OCI-LY7 (cell line): ENCODE measurements at regions not wholly inside any gene's neighbourhood (a gene's known extent, or its start where the extent isn't known, plus 50 kb on each side); places are given as distances from the start of the nearest gene placed in this dataset.

Source experiments
- BruUV-seq: library from RNA; stranded (reverse); fragments of 400-500 nt; replicated peaks from 2 replicates; lab custom pipeline; 2021; lab: Mats Ljungman, UMichigan
- CTCF ChIA-PET: fragments of 300-600 bp; sonication (Branson Sonifier 250); formaldehyde crosslinking; loops from one replicate; lab custom pipeline; 2022; ENCODE audit warnings: antibody characterized with exemption; ENCODE audit not compliant: unreplicated experiment; lab: Charles Lee
- POLR2A ChIA-PET: fragments of 300-600 bp; sonication (Branson Sonifier 250); formaldehyde crosslinking; loops from one replicate; lab custom pipeline; 2022; ENCODE audit warnings: antibody characterized with exemption; lab: Charles Lee
- DNase-seq: peaks from one replicate; pipeline ENCODE4 v3.0.0-alpha.2; 2015; ENCODE audit warnings: low spot score
- H2AFZ ChIP-seq: fragments of 200-600 bp; sonication (generic), shearing (Covaris generic); 2 replicates; pipeline ENCODE4 v1.6.1; 2014; ENCODE audit warnings: mild to moderate bottlenecking, antibody characterized with exemption, low read length, moderate library complexity
- H3K27ac ChIP-seq: fragments of 200-600 bp; sonication (generic); 2 replicates; pipeline ENCODE4 v1.5.1; 2014; ENCODE audit warnings: mixed run types, low read depth, mild to moderate bottlenecking, moderate library complexity, low read length, inconsistent platforms; ENCODE audit not compliant: poor library complexity, severe bottlenecking
- H3K36me3 ChIP-seq: fragments of 200-600 bp; sonication (generic); 2 replicates; pipeline ENCODE4 v1.6.1; 2014; ENCODE audit warnings: mild to moderate bottlenecking, antibody characterized with exemption, low read length, moderate library complexity, mixed read lengths; ENCODE audit not compliant: insufficient read depth
- H3K4me1 ChIP-seq: fragments of 200-600 bp; sonication (generic); 2 replicates; pipeline ENCODE4 v1.5.1; 2014; ENCODE audit warnings: mild to moderate bottlenecking, low read length; ENCODE audit not compliant: insufficient read depth, poor library complexity, severe bottlenecking
- H3K4me2 ChIP-seq: fragments of 200-600 bp; sonication (generic); 2 replicates; pipeline ENCODE4 v1.6.1; 2014; ENCODE audit warnings: mild to moderate bottlenecking, low read length
- H3K4me3 ChIP-seq: fragments of 200-600 bp; sonication (generic); 2 replicates; pipeline ENCODE4 v1.5.1; 2014; ENCODE audit warnings: mild to moderate bottlenecking, low read depth, low read length; ENCODE audit not compliant: poor library complexity, severe bottlenecking
- H3K79me2 ChIP-seq: fragments of 200-600 bp; sonication (generic); 2 replicates; pipeline ENCODE4 v1.6.1; 2016; ENCODE audit warnings: low read depth, mild to moderate bottlenecking, low read length, moderate library complexity, mixed read lengths; ENCODE audit not compliant: insufficient read depth
- H3K9me2 ChIP-seq: fragments of 200-600 bp; sonication (generic); 2 replicates; pipeline ENCODE4 v1.6.1; 2016; ENCODE audit warnings: mild to moderate bottlenecking, low read length, mixed read lengths; ENCODE audit not compliant: insufficient read depth
- H3K9me3 ChIP-seq: fragments of 200-600 bp; sonication (generic); 2 replicates; pipeline ENCODE4 v1.6.1; 2014; ENCODE audit warnings: mild to moderate bottlenecking, mixed run types, low read length, mixed read lengths
- H4K20me1 ChIP-seq: fragments of 200-600 bp; sonication (generic); 2 replicates; pipeline ENCODE4 v1.6.1; 2014; ENCODE audit warnings: mild to moderate bottlenecking, antibody characterized with exemption, low read length, moderate library complexity, mixed read lengths; ENCODE audit not compliant: insufficient read depth
- CTCF ChIP-seq: fragments of 200-600 bp; sonication (generic); conservative IDR thresholded peaks from 2 replicates; pipeline ENCODE4 v1.5.1; 2014; ENCODE audit warnings: mild to moderate bottlenecking, antibody characterized with exemption, low read length, moderate library complexity, mixed read lengths
- EZH2phosphoT487 ChIP-seq: fragments of 200-600 bp; sonication (generic); IDR thresholded peaks from 2 replicates; pipeline ENCODE4 v1.6.1; 2018; ENCODE audit warnings: low read depth, borderline replicate concordance, mild to moderate bottlenecking, mixed run types, antibody characterized with exemption, low read length, moderate library complexity, mixed read lengths
- intact Hi-C: fragments of 100-400 bp; cut with micrococcal nuclease; formaldehyde crosslinking; loops from one replicate; pipeline ENCODE4 v1.10.0; 2022; ENCODE audit not compliant: unreplicated experiment

GRCh38 chr14:97297100-97297499 is 499.9 kb downstream of the VRK1 start:
- no peaks in the 10 kb centered on the region for H3K9me3 ChIP-seq
- H3K4me1 ChIP-seq = no peaks in the 10 kb centered on the region
- H3K79me2 ChIP-seq = no peaks in the 10 kb centered on the region
- no TSS peak for BruUV-seq
- ChIA-PET POLR2A (no interaction called here), CTCF (no interaction called here)
- no peak overlapping the region for H2AFZ ChIP-seq
- no peaks in the 10 kb centered on the region for H3K9me2 ChIP-seq
- H3K4me2 ChIP-seq = no peak overlapping the region
- no peak for DNase-seq
- no peak overlapping the region for H3K27ac ChIP-seq
- H3K4me3 ChIP-seq = no peak overlapping the region
- TF ChIP-seq EZH2phosphoT487 (no peak), CTCF (no peak)
- no peaks in the 10 kb centered on the region for H4K20me1 ChIP-seq
- no peaks in the 10 kb centered on the region for H3K36me3 ChIP-seq
- intact Hi-C loops = no loop called here

GRCh38 chr14:97298331-97298730 is 501.1 kb downstream of the VRK1 start:
- H3K4me3 ChIP-seq = no peak overlapping the region
- H3K9me3 ChIP-seq = no peaks in the 10 kb centered on the region
- H3K4me2 ChIP-seq = no peak overlapping the region
- no peaks in the 10 kb centered on the region for H3K36me3 ChIP-seq
- DNase-seq = no peak
- ChIA-PET CTCF (no interaction called here), POLR2A (no interaction called here)
- no peak overlapping the region for H3K27ac ChIP-seq
- no peaks in the 10 kb centered on the region for H3K9me2 ChIP-seq
- no peaks in the 10 kb centered on the region for H3K79me2 ChIP-seq
- no peaks in the 10 kb centered on the region for H3K4me1 ChIP-seq
- no peak overlapping the region for H2AFZ ChIP-seq
- BruUV-seq = no TSS peak
- H4K20me1 ChIP-seq = no peaks in the 10 kb centered on the region
- intact Hi-C loops = no loop called here
- TF ChIP-seq EZH2phosphoT487 = no peak
- peak; percentile 63 for TF ChIP-seq CTCF

GRCh38 chr14:97298736-97299135 is 501.6 kb downstream of the VRK1 start:
- Histone ChIP-seq H3K4me2 (no peak overlapping the region), H3K9me3 (no peaks in the 10 kb centered on the region), H3K36me3 (no peaks in the 10 kb centered on the region), H3K27ac (no peak overlapping the region), H3K4me1 (no peaks in the 10 kb centered on the region), H3K9me2 (no peaks in the 10 kb centered on the region), H4K20me1 (no peaks in the 10 kb centered on the region), H3K4me3 (no peak overlapping the region), H3K79me2 (no peaks in the 10 kb centered on the region), H2AFZ (no peak overlapping the region)
- TF ChIP-seq EZH2phosphoT487 (no peak), CTCF (0 out of 2 replicates have a peak, but pooled peaks have one; percentile 4)
- ChIA-PET POLR2A (no interaction called here), CTCF (no interaction called here)
- BruUV-seq = no TSS peak
- intact Hi-C loops = no loop called here
- no peak for DNase-seq
